ENCODE measurements at regions not wholly inside any gene's neighbourhood (a gene's known extent, or its start where the extent isn't known, plus 50 kb on each side); places are given as distances from the start of the nearest gene placed in this dataset.

DNA sequence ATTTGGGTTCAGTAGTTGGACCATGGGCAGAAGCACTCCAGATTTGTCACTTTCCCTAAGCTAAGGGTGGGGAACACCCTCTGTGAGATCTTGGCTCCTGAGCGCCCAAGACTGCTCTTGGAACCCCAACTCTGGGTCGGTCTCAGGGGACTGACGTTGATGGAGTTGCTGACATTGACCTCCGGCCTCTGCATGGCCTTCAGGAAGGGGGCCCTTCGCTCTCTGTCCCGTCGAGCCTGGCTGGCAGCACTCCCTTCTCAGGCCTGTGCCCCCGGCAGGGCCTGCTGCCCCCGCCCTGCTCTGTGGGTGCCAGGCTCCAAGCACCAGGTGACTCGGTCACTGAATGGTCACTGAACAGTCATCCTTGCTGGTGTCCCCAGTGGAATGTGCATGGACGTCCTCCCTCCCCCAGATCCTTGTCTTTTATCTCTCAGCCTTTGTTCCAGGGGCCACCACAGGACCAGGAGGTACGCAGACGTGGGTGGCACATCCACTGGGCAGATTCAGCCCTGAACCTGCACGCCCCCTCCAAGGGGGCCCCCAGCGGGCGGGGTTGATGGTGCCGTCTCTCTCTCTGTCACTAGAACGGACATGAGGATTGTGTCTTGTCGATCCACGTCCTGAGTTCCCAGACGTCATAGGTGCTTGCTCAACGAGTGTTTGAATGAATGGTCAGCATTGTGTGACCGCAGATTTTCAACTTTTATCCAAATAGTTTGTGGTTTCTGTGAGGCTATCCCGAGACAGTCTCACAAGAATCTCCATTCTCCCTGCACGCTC is 314.5 kb downstream of the SEC14L1 start:
- DNase-seq (ENCODE audit: low read depth), result no peak

DNA sequence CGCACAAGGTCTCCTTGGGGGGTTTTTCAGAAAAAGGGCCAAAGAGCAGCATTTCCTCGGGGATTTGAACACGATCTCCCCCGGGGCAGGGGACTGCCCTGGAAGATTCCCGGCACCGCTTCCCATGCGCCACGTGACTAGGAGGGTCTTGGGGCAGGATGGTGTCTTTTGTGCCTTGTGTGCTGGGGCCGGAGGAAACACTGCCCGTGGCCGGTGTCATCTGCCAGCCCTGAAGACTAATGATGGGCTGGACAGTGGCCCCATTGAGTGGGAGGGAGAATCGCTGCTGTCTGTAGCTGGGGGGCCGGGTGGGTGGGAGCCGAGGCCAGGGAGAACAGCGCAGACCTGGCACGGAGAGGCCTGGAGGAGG is 315.1 kb downstream of the SEC14L1 start:
- DNase-seq (ENCODE audit: low read depth), result no peak

DNA sequence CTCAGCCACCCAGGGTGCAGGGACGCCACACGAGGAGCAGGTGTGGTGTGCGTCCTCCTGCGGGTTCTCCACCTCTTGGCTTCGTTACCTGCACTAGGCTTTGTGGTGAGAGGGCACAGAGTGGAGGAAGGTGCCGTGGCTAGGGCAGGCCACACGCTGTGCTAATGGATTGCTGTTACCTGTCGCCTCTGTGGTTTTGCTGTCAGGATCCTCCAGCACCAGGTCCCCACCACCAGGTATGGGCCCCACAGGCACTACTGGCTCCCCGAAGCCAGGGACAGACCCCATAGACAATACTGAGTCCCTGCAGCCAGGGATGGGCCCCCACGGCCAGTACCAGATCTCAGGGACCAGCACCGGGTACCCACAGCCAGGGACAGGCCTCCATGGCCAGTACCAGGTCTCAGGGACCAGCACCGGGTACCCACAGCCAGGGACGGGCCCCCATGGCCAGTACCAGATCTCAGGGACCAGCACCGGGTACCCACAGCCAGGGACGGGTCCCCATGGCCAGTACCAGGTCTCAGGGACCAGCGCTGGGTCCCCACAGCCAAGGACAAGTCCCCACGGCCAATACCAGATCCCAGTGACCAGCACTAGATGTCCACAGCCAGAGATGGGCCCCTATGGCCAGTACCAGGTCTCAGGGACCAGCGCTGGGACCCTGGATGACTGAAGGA is 315.6 kb downstream of the SEC14L1 start:
- no peak for DNase-seq (ENCODE audit: low read depth)

DNA sequence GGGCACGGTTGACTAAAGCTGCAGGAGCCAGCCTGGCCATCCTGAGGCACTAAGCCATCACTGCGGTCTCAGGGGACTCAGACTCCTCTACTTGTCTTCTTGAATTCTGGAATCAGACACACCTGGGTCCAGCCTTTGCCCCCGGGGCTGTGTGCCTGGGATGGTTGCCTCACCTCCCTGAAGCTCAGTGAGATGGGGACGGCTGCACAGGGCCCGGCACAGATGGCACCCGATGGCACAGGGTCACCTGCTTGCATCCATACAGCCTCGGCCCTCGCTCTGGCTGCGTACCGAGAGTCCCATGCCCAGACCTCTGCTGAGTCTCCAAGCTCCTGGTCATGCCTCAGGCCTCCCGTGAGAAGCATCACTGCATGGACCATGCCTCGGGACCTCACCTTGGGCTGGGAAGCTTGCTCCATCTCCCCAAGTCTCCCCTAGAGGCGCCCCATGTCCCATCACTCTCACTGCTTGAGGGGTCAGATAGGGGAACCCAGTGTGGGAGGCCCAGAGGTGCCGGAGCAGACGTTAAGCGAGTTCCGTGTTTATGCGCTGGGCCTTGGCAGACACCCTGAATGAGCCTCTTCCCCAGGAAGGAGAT is 316.3 kb downstream of the SEC14L1 start:
- no peak for DNase-seq (ENCODE audit: low read depth)

DNA sequence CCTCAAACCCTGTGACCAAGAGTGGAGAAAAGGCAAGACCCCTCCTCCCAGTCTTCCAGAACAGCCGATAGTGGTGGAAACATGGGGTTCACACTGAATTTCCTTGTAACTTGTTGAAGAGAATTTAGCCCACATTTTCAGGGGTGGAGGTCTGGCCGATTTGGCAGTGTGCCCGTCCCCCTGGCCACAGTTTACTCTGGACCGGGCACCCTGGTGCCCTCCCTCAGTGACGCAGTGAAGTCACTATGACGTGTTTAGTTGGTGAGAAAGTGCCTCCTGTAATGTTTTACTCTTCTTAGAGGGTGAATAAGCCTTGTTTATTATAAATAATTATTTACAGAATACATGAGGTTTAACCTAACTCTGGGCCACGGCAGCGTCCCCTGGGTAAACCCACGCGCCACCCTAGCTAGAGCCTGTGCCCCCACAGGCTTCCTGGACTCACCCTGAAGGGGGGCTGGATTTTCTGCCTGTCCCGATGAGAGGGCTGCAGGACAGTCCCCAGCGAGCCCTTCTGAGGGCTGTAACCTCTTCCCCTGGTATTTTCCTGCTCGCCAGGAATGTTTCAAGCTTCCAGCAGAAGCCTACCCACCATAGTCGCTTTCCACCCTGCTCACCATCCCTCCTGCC is 316.9 kb downstream of the SEC14L1 start:
- no peak for DNase-seq (ENCODE audit: low read depth)

DNA sequence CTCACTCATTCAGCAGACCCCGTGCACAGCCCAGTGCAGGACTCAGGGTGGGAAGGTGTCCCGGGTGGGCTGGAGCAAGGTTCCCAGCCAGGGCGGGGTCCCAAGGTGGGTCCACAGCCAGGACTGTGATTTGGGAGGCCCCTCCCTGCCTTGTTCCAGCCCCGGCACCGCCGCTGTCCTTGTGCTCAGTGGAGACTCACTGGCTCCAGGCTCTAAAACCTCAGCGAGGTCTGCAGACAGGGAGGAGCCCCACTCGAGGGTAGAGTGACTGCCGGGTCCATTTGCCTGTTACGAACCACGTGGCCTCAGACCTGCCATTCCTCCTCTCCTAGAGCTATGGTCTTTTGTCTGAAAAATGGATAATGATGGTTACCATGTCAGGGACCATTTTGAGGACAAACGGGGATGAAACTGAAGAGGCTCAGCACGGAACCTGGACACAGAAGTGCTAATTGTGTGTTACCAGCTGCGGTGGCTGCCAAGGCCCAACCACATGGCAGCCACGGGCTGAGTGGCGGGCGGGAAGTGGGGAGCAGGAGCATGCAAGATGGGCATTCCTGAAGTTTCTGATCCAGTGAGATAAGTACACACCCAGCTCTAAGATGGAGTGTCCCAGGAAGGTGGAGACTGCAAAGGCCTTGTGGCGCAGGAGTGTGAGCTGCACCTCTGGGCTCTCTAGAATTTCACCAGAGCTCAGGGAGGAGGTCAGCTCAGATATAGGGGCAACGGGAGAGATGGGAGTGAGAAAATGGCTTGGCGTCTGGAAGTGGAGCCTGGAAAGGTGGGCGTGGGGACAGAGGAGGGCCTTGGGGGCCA is 317.6 kb downstream of the SEC14L1 start:
- DNase-seq (ENCODE audit: low read depth), result no peak

DNA sequence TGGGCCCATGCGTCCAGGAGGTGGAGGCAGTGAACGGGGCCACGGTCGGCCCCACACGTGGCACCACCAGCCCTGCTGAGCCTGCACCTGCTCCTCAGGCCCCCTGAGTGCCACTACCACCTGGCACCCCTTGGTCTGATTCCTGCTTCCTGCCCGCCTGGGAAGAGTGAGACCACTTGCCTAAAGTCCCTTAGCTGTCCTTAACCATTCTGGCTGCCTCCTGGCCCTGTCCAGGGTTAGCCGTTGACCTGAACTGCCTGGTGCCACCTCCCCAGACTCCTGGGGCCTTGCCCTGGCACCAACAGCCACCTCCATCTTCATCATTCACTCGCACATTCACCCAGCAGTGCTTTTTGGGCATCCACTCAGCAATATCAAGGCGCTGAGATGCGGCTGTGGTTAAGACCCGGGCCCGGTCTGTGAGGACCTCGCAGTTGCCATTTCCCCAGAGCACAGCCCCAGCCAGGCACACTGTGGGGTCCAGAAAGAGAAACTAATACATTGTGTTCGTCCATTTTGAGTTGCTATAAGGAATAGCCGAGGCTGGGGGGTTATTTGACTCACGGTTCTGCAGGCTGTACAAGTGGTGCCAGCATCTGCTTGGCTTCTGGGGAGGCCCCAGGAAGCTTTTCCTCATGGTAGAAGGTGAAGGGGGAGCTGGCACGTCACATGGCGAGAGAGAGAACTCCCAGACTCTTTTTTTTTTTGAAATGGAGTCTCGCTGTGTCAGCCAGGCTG is 318.4 kb downstream of the SEC14L1 start:
- DNase-seq (ENCODE audit: low read depth), result no peak

DNA sequence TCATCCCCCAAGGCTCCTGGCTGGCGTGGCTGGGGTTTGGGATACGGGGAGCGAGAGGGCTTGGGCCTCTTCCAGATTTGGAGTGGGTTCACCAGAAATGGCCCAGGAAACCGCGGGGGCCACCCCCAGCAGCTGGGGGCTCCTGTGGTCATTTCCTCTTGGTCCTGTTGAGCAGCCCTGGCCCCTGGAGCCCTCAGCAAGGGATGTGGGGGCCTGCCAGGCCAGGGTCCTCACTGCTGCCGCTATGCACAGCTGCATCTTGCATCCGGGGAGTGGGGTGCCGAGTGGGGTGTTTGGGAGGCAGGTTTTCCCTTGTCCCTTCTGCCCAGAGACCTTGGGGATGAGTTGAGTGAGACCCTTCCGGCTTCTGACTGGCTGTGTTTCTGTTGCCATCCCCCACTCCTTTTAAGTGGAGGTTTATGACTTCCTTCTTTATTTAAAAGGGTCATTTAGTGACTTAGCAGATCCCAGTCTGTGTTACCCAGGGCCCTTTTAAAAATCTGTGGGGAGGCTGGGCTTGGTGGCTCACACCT is 319.8 kb downstream of the SEC14L1 start:
- no peak for DNase-seq (ENCODE audit: low read depth)

DNA sequence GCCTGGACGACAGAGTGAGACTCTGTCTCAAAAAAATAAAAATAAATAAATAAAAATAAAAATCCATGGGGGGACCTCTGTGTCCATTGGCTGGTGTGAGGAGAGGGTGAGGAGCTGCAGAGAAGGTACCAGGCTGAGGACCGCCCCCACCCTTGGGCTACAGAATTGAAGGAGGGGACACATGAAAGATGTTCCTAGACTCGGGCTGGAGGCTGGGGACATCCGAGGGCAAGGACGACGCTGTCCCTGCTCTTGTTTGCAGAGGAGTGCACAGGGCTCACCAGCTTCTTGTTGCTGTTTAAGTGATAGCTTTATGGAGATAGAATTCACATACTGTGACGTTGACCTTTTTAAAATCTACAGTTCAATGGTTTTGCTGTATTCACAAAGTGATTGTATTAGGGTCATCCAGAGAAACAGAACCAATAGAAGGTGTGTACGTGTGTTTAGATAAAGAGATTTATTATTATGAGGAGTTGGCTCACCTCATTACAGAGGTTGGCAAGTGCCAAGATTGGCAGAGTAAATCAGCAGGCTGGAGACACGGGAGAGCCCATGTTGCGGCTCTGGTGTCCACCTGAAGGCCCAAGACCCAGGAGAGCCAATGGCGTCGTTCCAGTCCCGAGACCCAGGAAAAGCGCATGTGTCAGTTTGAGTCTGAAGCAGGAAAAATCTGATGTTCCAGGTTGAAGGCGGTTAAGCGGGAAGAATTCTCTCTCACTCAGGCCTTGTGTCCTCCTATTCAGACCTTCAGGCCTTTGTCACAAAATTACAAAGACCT is 320.7 kb downstream of the SEC14L1 start:
- no peak for DNase-seq (ENCODE audit: low read depth)

DNA sequence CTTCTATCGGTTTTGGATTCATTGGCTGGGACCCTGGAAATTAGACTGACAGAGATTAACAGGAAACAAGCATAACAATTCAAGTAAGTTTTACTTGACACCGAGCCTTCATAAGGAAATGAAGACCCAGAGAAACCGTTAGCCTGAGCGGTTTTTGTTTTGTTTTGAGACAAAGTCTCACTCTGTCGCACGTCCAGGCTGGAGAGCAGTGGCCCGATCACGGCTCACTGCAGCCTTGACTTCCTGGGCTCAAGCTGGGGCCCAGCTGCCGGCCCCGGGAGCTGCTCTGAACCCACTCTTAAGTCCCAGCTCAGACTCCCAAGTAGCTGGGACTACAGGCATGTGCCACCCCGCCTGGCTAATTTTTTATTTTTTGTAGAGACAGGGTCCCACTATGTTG is 321.3 kb downstream of the SEC14L1 start:
- DNase-seq (ENCODE audit: low read depth), result no peak

DNA sequence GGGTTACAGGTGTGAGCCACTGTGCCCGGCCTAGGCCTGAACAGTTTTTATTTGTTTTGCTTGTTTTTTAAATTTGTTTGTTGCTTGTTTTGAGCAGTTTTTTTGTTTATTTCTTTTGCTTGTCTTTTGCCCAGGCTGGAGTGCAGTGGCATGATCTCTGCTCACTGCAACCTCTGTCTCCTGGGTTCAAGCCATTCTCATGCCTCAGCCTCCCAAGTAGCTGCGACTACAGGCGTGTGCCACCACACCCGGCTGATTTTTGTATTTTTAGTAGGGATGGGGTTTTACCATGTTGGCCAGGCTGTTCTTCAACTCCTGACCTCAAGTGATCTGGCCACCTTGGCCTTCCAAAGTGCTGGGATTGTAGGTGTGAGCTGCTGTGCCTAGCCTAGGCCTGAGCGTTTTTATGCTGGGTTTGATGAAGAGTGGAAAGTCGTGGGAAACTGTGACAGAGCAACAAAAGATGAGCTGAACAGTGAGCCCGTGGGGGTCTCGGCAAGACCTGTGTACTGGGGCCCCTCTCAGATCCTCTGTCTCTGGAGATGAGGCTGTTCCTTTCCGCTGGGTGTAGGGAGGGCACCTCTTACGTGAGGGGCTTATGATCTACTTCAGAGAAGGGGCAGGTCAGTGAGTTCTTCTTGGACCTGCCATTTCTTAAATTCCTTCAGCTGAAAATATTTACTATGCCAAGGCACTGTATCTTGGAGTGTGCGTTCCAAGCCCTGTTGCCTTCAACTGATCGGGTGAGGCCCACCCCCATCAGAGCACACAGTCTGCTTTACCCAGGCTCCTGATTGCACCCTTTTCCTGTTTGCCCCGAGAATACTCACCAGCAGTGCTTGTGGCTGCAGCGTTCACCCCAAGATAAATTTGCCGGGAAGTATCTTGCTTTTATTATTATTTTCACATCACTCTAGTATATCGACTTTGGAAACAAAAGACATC is 322.1 kb downstream of the SEC14L1 start:
- DNase-seq (ENCODE audit: low read depth), result no peak

DNA sequence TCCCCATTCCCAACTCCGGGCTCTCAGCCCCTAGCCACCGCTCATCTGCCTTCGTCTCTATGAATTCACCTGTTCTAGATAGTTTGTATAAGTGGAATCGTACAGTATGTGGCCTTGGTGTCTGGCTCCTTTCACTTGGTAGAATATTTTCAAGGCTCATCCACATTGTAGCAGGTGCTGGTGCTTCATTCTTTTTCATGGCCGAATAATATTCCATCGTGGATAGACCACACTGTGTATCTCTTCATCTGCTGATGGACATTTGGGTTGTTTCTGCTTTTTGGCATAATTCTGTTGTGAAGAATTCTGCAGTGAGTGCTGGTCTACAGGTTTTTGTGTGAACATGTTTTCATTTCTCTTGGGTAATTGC is 324.2 kb downstream of the SEC14L1 start:
- no peak for DNase-seq (ENCODE audit: low read depth)

DNA sequence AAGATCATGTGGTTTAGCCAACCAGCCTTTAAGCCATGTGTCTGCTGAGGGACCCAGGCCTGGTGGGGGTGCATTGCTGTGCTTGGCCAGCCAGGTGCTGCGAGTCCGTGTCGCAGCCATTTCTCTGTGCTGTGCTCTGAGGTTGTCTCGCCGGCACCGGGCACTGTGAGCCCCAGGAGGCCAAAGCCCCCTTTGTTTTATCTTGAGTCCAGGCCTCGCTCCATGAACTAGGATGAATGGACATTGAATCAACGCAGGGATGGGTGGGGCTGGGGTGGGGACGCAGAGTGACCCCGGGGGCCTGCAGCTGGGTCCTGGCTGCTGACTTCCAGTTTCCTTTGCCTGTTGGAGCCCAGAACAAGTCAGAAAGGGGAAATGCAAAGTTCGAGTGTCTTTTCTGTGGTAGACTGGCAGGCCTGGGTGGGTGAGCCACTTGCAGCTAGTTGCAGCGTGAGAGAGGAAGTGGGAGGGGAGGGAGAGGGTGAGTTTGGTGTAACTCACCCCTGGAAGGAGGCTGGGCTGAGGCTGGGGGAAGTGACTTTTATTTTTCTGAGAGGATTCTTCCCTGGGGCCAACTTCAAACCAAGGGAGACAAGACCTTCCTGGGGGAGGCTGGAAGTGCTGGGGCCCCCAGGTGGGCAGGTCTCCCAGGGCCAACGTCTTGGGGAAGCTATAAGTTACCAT is 324.7 kb downstream of the SEC14L1 start:
- DNase-seq (ENCODE audit: low read depth), result no peak

DNA sequence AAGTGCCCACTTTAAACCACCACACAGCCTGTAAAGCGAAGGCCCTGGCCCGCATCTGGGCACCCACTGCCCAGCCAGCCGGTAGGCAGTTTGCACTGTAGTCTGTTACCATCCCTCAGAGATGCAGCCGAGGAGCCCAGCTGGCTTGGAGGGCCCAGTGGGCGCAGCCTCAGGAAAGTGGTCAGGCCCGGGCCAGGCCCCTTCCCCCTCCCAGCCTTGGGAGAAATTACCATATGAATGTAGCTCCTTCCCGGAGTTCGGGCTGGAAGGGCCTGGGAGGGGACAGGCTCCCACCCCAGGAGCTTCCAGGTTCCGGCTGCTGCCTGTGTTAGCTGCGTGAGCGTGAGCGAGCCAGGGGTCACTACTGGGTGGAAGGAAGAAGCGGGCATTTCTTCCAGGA is 325.4 kb downstream of the SEC14L1 start:
- DNase-seq (ENCODE audit: low read depth), result no peak

DNA sequence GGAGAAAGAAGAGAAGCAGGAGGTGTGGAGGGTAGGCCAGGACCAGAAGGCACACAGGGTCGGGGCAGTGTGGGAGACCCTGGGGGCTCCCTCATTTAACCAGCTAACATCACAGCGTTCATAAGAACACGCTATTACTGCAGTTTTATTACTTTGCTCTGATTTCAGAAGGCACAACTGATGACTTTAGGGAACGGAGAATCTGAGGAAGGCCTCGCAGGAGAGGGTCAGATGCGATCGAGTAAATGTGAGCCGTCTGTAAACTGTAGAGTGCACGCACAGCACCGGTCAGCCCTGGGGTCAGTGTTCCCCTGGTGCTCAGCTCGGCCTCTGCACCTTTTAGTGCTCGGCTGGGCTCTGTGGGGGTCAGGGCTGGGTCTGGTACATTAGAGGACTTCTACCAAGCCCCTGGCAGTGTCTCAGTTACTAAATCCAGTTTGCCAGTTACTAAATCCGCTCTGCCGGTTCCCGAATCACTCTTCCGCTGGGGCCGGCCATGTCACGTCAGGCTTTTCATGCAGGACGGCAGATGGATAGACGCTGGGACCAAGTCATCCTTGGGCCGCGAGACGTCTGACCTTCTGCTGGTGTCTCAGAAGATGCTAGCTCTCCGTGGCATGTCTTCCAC is 325.9 kb downstream of the SEC14L1 start:
- no peak for DNase-seq (ENCODE audit: low read depth)

DNA sequence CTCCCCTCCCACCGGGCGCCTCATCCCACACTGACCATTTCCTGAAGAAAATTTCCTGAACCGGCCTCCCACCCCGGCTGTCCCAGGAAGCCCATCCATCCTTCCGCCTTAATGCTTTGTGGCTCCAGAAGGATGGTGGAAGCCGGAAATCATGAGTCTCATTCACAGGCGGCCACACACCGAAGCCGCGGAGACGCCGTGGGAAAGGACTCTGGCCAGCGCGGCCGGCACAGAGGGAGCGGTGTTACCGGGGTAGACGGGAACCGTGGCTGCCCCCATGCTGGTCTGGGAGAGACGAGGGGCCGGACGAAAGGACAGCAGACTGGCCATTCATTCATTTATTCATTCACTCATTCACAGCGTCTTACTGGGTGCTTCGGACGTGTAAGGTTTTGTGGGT is 326.8 kb downstream of the SEC14L1 start:
- DNase-seq (ENCODE audit: low read depth), result no peak

DNA sequence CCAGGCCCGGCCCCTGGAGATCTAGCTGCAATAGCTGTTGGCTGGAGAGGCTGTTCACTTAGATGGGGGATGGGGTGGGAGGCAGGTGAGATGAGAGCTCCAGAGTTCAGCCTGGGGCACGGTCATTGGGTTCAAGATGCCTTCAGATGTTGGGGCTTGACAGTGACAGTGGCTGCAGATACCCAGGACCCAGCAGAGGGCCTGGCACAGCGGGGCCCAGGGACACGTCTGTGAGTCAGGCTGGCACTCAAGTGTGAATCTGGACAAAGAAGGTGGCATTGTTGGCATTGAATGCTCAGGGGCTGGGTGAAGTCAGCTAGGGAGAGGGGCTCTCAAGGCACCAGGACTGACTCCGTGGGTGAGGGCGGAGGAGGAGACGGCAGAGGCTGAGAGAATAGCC is 328.1 kb downstream of the SEC14L1 start:
- no peak for DNase-seq (ENCODE audit: low read depth)

DNA sequence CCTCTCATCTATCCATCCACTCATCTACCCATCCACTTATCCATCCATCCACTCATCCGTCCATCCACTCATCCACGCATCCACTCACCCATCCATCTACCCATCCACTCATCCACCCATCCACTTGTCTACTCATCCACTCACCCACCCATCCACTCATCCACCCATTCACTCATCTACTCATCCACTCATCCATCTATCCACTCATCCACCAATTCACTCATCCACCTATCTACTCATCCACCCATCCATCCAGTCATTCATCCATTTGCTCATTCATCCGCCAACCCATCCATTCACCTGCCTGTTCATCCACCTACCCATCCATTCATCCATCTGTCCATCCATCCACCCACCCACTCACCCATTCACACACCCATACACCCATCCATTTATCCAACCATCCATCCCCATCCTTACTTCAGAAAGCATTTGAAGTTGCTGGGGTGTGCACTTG is 329.6 kb downstream of the SEC14L1 start:
- no peak for DNase-seq (ENCODE audit: low read depth)

Measured in LHCN-M2 (cell line).